GM06990 (cell line): ENCODE measurements at regions not wholly inside any gene's neighbourhood (a gene's known extent, or its start where the extent isn't known, plus 50 kb on each side); places are given as distances from the start of the nearest gene placed in this dataset.

Experiments used
- DNase-seq: peaks from one replicate; pipeline ENCODE4 v3.0.0-alpha.2; 2011; ENCODE audit not compliant: insufficient read length; ENCODE audit errors: extremely low read depth
- H3K27me3 ChIP-seq: replicated peaks from 2 replicates; pipeline ENCODE4 v1.6.0; 2011; ENCODE audit warnings: low read length; ENCODE audit not compliant: control insufficient read depth, insufficient read depth
- H3K36me3 ChIP-seq: 2 replicates; pipeline ENCODE4 v1.5.1; 2011; ENCODE audit warnings: low read length; ENCODE audit not compliant: control insufficient read depth, insufficient read depth
- H3K4me3 ChIP-seq: replicated peaks from 2 replicates; pipeline ENCODE4 v1.5.1; 2011; ENCODE audit warnings: low read depth, mild to moderate bottlenecking, control low read depth, low read length
- TF ChIP-seq, protein P1 (sequence below): IDR thresholded peaks from 2 replicates; pipeline ENCODE4 v1.5.1; 2011; ENCODE audit warnings: low read length, control low read depth, mild to moderate bottlenecking, inconsistent platforms; ENCODE audit not compliant: insufficient read depth, poor library complexity, severe bottlenecking

- Histone ChIP-seq H3K27me3 (no peaks in the 10 kb centered on the region), H3K4me3 (no peak overlapping the region), H3K36me3 (no peaks in the 10 kb centered on the region)
- TF ChIP-seq, protein P1, sequence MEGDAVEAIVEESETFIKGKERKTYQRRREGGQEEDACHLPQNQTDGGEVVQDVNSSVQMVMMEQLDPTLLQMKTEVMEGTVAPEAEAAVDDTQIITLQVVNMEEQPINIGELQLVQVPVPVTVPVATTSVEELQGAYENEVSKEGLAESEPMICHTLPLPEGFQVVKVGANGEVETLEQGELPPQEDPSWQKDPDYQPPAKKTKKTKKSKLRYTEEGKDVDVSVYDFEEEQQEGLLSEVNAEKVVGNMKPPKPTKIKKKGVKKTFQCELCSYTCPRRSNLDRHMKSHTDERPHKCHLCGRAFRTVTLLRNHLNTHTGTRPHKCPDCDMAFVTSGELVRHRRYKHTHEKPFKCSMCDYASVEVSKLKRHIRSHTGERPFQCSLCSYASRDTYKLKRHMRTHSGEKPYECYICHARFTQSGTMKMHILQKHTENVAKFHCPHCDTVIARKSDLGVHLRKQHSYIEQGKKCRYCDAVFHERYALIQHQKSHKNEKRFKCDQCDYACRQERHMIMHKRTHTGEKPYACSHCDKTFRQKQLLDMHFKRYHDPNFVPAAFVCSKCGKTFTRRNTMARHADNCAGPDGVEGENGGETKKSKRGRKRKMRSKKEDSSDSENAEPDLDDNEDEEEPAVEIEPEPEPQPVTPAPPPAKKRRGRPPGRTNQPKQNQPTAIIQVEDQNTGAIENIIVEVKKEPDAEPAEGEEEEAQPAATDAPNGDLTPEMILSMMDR = no peak
- no peak for DNase-seq
Observed at GRCh38 chr4:108384544-108384943, 215.8 kb upstream of the LEF1 start.

DNA sequence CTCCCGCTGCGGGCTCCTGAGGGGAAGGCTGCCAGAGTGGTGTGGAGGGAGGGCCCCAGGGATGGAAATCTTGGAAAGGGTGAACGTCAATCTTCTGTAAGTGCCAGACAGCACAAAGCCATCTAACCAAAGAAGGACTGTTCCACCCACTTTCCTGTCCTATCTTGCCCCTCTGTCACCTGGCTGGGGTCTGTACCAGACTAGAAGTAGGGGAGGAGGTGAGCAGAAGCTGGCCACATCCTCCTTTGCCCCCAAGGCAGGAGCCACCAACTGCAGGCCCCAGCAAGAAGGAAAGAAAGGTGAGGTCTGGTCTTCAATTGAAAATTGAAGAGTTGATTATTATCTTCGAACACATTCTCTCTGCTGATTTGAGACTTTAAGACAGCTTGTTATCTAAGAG, 214.4 kb upstream of the LEF1 start:
- no peaks in the 10 kb centered on the region for H3K27me3 ChIP-seq
- TF ChIP-seq, protein P1 = no peak
- H3K36me3 ChIP-seq = no peaks in the 10 kb centered on the region
- no peak overlapping the region for H3K4me3 ChIP-seq
- DNase-seq = no peak

DNA sequence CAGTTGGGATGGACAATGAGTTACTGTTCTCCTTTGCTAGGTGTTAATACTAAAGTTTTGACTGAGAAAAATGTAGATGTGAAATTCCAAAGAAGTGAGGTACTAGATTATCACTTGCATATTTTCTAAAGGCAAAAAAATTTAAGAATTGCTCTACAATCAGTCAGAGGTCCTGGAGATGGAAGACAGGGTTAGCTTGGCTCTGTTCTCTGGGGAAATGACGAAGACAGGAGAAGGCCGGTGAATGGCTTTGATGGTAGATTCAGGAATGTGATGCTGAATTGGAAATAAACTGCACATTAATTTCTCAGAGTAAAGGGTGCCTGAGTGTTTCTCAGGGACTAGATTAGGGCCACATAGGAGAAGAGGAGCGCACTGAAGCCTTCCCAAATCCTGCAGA, 214.0 kb upstream of the LEF1 start:
- no peaks in the 10 kb centered on the region for H3K27me3 ChIP-seq
- no peak overlapping the region for H3K4me3 ChIP-seq
- DNase-seq = no peak
- H3K36me3 ChIP-seq = no peaks in the 10 kb centered on the region
- TF ChIP-seq, protein P1 = no peak

GRCh38 chr4:108378164-108378563, 209.4 kb upstream of the LEF1 start:
- no peak for DNase-seq
- no peaks in the 10 kb centered on the region for H3K27me3 ChIP-seq
- no peak overlapping the region for H3K4me3 ChIP-seq
- TF ChIP-seq, protein P1 = no peak
- no peaks in the 10 kb centered on the region for H3K36me3 ChIP-seq

GRCh38 chr4:108377021-108377420, 208.3 kb upstream of the LEF1 start:
- no peaks in the 10 kb centered on the region for H3K36me3 ChIP-seq
- TF ChIP-seq, protein P1 = no peak
- H3K27me3 ChIP-seq = no peaks in the 10 kb centered on the region
- no peak for DNase-seq
- no peak overlapping the region for H3K4me3 ChIP-seq

DNA sequence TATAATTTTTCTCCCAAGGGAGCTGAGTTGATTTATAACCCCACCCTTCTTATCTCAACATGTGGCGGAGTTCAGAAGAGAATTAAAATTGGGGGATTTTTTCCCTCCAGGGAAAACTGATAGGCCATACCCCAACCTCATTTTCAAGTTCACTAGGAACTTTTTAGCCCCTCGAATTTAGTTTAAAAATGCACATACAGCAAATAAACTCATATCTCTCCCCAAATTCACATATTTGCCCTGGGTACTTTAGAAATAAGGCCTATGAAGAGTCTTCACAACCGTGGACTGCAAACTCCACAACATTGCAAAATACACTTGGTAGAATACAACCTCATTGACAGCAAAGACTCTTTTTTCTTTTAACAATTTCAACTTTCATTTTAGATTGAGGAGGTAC, 206.7 kb upstream of the LEF1 start:
- no peaks in the 10 kb centered on the region for H3K36me3 ChIP-seq
- TF ChIP-seq, protein P1 = no peak
- DNase-seq = no peak
- H3K27me3 ChIP-seq = no peaks in the 10 kb centered on the region
- H3K4me3 ChIP-seq = no peak overlapping the region
